ENCODE measurements at regions not wholly inside any gene's neighbourhood (a gene's known extent, or its start where the extent isn't known, plus 50 kb on each side); places are given as distances from the start of the nearest gene placed in this dataset.

DNA sequence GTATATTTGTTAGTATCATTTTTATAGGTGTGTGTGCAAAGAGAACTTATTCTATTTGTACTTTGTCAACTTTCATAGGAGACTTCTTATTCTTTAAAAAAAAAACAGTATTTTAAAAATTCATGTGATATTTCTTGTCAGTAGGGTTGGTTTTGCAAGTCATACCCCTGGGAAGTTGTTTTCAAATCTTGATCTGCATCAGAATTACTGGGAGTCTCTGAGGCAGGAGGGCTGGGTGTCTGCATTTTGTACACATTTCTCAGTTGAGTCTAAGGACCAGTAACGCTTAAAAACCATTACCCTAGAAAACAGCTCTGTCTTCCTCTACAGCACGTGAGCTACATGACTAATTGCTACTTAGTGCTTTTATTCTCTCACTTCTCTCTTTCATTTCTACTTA, 76.0 kb upstream of the CTTNBP2NL start:
- TF ChIP-seq, protein P1, sequence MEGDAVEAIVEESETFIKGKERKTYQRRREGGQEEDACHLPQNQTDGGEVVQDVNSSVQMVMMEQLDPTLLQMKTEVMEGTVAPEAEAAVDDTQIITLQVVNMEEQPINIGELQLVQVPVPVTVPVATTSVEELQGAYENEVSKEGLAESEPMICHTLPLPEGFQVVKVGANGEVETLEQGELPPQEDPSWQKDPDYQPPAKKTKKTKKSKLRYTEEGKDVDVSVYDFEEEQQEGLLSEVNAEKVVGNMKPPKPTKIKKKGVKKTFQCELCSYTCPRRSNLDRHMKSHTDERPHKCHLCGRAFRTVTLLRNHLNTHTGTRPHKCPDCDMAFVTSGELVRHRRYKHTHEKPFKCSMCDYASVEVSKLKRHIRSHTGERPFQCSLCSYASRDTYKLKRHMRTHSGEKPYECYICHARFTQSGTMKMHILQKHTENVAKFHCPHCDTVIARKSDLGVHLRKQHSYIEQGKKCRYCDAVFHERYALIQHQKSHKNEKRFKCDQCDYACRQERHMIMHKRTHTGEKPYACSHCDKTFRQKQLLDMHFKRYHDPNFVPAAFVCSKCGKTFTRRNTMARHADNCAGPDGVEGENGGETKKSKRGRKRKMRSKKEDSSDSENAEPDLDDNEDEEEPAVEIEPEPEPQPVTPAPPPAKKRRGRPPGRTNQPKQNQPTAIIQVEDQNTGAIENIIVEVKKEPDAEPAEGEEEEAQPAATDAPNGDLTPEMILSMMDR (conservative IDR thresholded peaks at IDR 0.05; ENCODE audit: low read length), result no peak
- no peak for TF ChIP-seq EZH2phosphoT487 (IDR thresholded peaks at IDR 0.05; ENCODE audit: borderline replicate concordance)
